Keratinocyte (primary cell): ENCODE measurements at regions not wholly inside any gene's neighbourhood (a gene's known extent, or its start where the extent isn't known, plus 50 kb on each side); places are given as distances from the start of the nearest gene placed in this dataset.

Experiments
- DNase-seq: peaks from one replicate; pipeline ENCODE4 v3.0.0-alpha.2; 2011; ENCODE audit warnings: low read depth, missing footprints, low spot score
- FAIRE-seq: peaks from 2 replicates; lab custom pipeline; 2011; peaks lifted over from hg19 to GRCh38; lab: Jason Lieb, UNC
- H2AFZ ChIP-seq: 2 replicates; pipeline ENCODE4 v1.6.0; 2012; ENCODE audit warnings: low read length, control low read depth, inconsistent platforms; ENCODE audit not compliant: control insufficient read depth
- H3K27ac ChIP-seq: 2 replicates; pipeline ENCODE4 v1.5.1; 2011; ENCODE audit warnings: low read length; ENCODE audit not compliant: control insufficient read depth, insufficient read depth
- H3K27me3 ChIP-seq: 3 replicates; pipeline ENCODE4 v1.6.0; 2011; ENCODE audit warnings: low read length; ENCODE audit not compliant: control insufficient read depth, insufficient read depth; ENCODE audit errors: extremely low read depth
- H3K36me3 ChIP-seq, 2 experiments: 2 replicates in 1 of 2; 3 replicates in 1 of 2; pipeline ENCODE4 v1.5.1; 2011; ENCODE audit warnings: low read length in 2 of 2, mild to moderate bottlenecking in 1 of 2; ENCODE audit not compliant: control insufficient read depth in 2 of 2, insufficient read depth in 2 of 2; ENCODE audit errors: extremely low read depth in 1 of 2
- H3K4me1 ChIP-seq: 3 replicates; pipeline ENCODE4 v1.5.1; 2011; ENCODE audit warnings: low read length; ENCODE audit not compliant: control insufficient read depth, insufficient read depth; ENCODE audit errors: extremely low read depth
- H3K4me2 ChIP-seq: 3 replicates; pipeline ENCODE4 v1.6.0; 2011; ENCODE audit warnings: low read depth, low read length; ENCODE audit not compliant: control insufficient read depth, insufficient read depth; ENCODE audit errors: extremely low read depth
- H3K4me3 ChIP-seq, 3 experiments: fragments of 200-600 bp in 1 of 3; sonication (generic) in 1 of 3; 2 replicates in 2 of 3; 3 replicates in 1 of 3; pipeline ENCODE4 v1.5.1; 2011 to 2016; ENCODE audit warnings: low read length in 3 of 3, mild to moderate bottlenecking in 3 of 3, control low read depth in 2 of 3, inconsistent platforms in 1 of 3, low read depth in 1 of 3, mixed read lengths in 1 of 3, mixed run types in 1 of 3, moderate library complexity in 1 of 3; ENCODE audit not compliant: control insufficient read depth in 2 of 3, insufficient read depth in 2 of 3; ENCODE audit errors: extremely low read depth in 1 of 3
- H3K79me2 ChIP-seq: 2 replicates; pipeline ENCODE4 v1.6.0; 2012; ENCODE audit warnings: low read length; ENCODE audit not compliant: control insufficient read depth, insufficient read depth
- H3K9ac ChIP-seq: 3 replicates; pipeline ENCODE4 v1.6.0; 2011; ENCODE audit warnings: low read length; ENCODE audit not compliant: control insufficient read depth, insufficient read depth; ENCODE audit errors: extremely low read depth
- H3K9me1 ChIP-seq: 3 replicates; pipeline ENCODE4 v1.6.0; 2011; ENCODE audit warnings: low read length; ENCODE audit not compliant: control insufficient read depth, insufficient read depth; ENCODE audit errors: extremely low read depth
- H3K9me3 ChIP-seq: 2 replicates; pipeline ENCODE4 v1.5.1; 2012; ENCODE audit warnings: low read depth, low read length; ENCODE audit not compliant: control insufficient read depth
- H4K20me1 ChIP-seq: 3 replicates; pipeline ENCODE4 v1.6.0; 2011; ENCODE audit warnings: low read length; ENCODE audit not compliant: control insufficient read depth, insufficient read depth; ENCODE audit errors: extremely low read depth
- EZH2 ChIP-seq: IDR thresholded peaks from one replicate; pipeline ENCODE4 v1.6.1; 2012; ENCODE audit warnings: inconsistent platforms, mild to moderate bottlenecking, low read length, moderate library complexity
- dilution Hi-C: fragments of 300-500 bp; cut with MboI; formaldehyde crosslinking; loops from one replicate; pipeline ENCODE4 v1.7.0; 2020; ENCODE audit warnings: low sequenced_read_pairs; ENCODE audit not compliant: extremely low pct_ligation_motif_present
- TF ChIP-seq, protein P1 (sequence below), 3 experiments: IDR thresholded peaks in 1 of 3; conservative IDR thresholded peaks in 1 of 3; optimal IDR thresholded peaks in 1 of 3; 2 replicates in 2 of 3; 3 replicates in 1 of 3; pipeline versions ENCODE3 to v1.5.1; 2011; ENCODE audit warnings: low read length in 3 of 3, mild to moderate bottlenecking in 3 of 3, moderate library complexity in 2 of 3, control low read depth in 1 of 3, inconsistent platforms in 1 of 3; ENCODE audit not compliant: insufficient read depth in 2 of 3; ENCODE audit errors: extremely low read depth in 1 of 3

DNA sequence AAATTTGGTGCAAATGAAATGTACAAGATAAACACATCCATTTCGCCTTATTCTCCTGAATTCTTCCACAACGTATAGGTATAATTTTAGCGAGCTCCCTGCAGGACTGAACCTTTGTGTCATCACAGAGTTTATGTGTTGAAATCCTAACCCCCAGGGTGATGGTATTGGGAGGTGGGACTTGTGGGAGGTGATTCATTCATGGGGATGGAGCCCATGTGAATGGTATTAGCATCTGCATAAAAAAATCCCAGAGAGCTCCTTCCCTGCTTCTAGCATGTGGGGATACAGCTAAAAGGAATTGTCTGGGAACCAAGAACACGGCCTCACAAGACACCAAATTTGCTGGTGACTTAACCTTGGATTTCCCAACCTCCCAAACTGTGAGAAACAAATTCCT, 741.4 kb upstream of the VSTM2A start:
- Histone ChIP-seq H4K20me1 (no peaks in the 10 kb centered on the region), H3K36me3 (no peaks in the 10 kb centered on the region), H3K4me1 (no peaks in the 10 kb centered on the region), H3K9ac (no peak overlapping the region), H3K4me3 (no peak overlapping the region), H3K9me3 (no peaks in the 10 kb centered on the region), H3K27me3 (no peaks in the 10 kb centered on the region), H3K27ac (no peak overlapping the region), H2AFZ (no peak overlapping the region), H3K9me1 (no peaks in the 10 kb centered on the region), H3K79me2 (no peaks in the 10 kb centered on the region), H3K4me2 (no peak overlapping the region)
- no peak for DNase-seq
- dilution Hi-C loops = no loop called here
- FAIRE-seq = no peak
- TF ChIP-seq, protein P1, sequence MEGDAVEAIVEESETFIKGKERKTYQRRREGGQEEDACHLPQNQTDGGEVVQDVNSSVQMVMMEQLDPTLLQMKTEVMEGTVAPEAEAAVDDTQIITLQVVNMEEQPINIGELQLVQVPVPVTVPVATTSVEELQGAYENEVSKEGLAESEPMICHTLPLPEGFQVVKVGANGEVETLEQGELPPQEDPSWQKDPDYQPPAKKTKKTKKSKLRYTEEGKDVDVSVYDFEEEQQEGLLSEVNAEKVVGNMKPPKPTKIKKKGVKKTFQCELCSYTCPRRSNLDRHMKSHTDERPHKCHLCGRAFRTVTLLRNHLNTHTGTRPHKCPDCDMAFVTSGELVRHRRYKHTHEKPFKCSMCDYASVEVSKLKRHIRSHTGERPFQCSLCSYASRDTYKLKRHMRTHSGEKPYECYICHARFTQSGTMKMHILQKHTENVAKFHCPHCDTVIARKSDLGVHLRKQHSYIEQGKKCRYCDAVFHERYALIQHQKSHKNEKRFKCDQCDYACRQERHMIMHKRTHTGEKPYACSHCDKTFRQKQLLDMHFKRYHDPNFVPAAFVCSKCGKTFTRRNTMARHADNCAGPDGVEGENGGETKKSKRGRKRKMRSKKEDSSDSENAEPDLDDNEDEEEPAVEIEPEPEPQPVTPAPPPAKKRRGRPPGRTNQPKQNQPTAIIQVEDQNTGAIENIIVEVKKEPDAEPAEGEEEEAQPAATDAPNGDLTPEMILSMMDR (optimal IDR thresholded peaks at IDR 0.05 in 1 of 3, IDR thresholded peaks at IDR 0.05 in 1 of 3, conservative IDR thresholded peaks at IDR 0.05 in 1 of 3; ENCODE audit: extremely low read depth in 1 of 3, insufficient read depth in 2 of 3, low read length in 3 of 3) = no peak
- no peak for TF ChIP-seq EZH2

DNA sequence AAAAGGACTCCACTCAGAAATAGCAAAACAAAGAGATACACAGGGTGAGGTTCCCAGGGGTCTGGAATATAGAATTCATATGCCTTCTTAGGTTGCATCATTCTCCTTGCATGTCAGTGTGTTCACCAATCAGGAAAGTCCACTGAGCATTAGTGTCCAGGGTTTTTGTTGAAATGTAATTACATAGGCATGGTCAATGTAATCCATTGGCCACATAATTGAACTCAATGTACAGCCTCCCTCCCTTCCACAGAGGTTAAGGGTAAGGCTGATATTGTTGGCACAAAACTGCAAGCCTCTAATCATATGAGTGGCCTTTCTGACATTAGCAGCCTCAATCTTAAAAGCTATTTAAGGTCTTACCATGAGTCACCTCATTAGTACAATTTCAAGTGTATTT, 736.1 kb upstream of the VSTM2A start:
- no peak overlapping the region for H3K27ac ChIP-seq
- H3K4me1 ChIP-seq = no peaks in the 10 kb centered on the region
- H3K4me2 ChIP-seq = no peak overlapping the region
- no peaks in the 10 kb centered on the region for H3K27me3 ChIP-seq
- H3K9me3 ChIP-seq = no peaks in the 10 kb centered on the region
- no peak overlapping the region for H3K4me3 ChIP-seq
- no peak overlapping the region for H2AFZ ChIP-seq
- FAIRE-seq (no peak), DNase-seq (no peak)
- dilution Hi-C loops = no loop called here
- no peaks in the 10 kb centered on the region for H4K20me1 ChIP-seq
- no peak overlapping the region for H3K9ac ChIP-seq
- H3K36me3 ChIP-seq = no peaks in the 10 kb centered on the region
- TF ChIP-seq EZH2 = no peak
- TF ChIP-seq, protein P1 (optimal IDR thresholded peaks at IDR 0.05 in 1 of 3, IDR thresholded peaks at IDR 0.05 in 1 of 3, conservative IDR thresholded peaks at IDR 0.05 in 1 of 3; ENCODE audit: extremely low read depth in 1 of 3, insufficient read depth in 2 of 3, low read length in 3 of 3) = no peak
- no peaks in the 10 kb centered on the region for H3K79me2 ChIP-seq
- no peaks in the 10 kb centered on the region for H3K9me1 ChIP-seq
